ENCODE measurements at regions not wholly inside any gene's neighbourhood (a gene's known extent, or its start where the extent isn't known, plus 50 kb on each side); places are given as distances from the start of the nearest gene placed in this dataset.
"Not testable (repeated sequence)": the region's sequence is repeated elsewhere in the genome, so short reads cannot be mapped to it uniquely, and the experiment has no call there.

DNA sequence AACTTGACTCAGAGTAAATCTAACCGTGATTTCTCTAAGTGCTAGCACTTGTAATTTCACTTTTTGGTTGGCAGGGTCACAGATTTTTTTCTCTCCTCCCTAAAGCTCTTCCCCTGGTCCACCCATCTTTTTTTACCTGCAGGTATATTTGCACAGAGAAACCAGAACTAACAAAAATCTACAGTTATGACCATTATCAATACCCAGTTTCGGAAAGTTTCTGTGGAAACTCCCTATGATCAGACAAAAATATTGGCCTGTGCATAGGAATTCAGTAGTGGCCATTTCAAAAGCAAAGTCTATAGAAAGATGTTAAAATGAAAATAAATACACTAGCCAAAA lies 62.4 kb upstream of the ATF7IP2 start:
- no peak overlapping the region for H3K9ac ChIP-seq (ENCODE audit: low read length)
- no peak overlapping the region for H3K4me3 ChIP-seq (ENCODE audit: low read length)
- no peaks in the 10 kb centered on the region for H3K9me3 ChIP-seq (ENCODE audit: insufficient read depth, low read length)
- no peak overlapping the region for H3K4me2 ChIP-seq (ENCODE audit: low read length)
- H3K36me3 ChIP-seq (replicated peaks; ENCODE audit: low read depth, low read length): no peaks in the 10 kb centered on the region
- H3K27me3 ChIP-seq (ENCODE audit: low read depth, low read length): no peaks in the 10 kb centered on the region
- H4K20me1 ChIP-seq (ENCODE audit: insufficient read depth, low read length): no peaks in the 10 kb centered on the region
- no peaks in the 10 kb centered on the region for H3K79me2 ChIP-seq (ENCODE audit: low read length)
- no peaks in the 10 kb centered on the region for H3K4me1 ChIP-seq (ENCODE audit: low read length)
- no peak for TF ChIP-seq EZH2phosphoT487 (IDR thresholded peaks at IDR 0.05; ENCODE audit: low read depth)
- TF ChIP-seq, protein P1, sequence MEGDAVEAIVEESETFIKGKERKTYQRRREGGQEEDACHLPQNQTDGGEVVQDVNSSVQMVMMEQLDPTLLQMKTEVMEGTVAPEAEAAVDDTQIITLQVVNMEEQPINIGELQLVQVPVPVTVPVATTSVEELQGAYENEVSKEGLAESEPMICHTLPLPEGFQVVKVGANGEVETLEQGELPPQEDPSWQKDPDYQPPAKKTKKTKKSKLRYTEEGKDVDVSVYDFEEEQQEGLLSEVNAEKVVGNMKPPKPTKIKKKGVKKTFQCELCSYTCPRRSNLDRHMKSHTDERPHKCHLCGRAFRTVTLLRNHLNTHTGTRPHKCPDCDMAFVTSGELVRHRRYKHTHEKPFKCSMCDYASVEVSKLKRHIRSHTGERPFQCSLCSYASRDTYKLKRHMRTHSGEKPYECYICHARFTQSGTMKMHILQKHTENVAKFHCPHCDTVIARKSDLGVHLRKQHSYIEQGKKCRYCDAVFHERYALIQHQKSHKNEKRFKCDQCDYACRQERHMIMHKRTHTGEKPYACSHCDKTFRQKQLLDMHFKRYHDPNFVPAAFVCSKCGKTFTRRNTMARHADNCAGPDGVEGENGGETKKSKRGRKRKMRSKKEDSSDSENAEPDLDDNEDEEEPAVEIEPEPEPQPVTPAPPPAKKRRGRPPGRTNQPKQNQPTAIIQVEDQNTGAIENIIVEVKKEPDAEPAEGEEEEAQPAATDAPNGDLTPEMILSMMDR (IDR thresholded peaks at IDR 0.05; ENCODE audit: low read depth, low read length): no peak
- no peak overlapping the region for H3K27ac ChIP-seq (ENCODE audit: low read length)
- H2AFZ ChIP-seq (ENCODE audit: low read depth, low read length): no peak overlapping the region

DNA sequence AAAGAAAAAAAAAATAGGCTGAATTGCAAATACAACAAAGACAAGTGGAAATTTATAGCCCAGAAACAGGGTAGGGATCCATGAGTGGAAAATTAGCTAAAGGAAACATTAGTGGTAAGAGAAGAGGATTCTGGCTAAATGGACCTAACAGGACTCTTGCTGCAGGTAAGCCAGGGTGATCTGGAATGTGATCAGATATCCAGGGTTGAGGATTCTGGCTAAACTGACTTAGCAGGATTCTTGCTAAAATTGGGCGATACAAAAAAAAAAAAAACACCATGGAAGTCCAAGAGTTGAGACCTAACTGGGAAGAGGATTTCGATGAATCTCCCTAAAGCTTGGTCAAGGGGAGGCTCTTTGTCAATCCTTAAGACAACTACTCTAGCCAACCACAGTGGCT lies 61.7 kb upstream of the ATF7IP2 start:
- no peaks in the 10 kb centered on the region for H4K20me1 ChIP-seq (ENCODE audit: insufficient read depth, low read length)
- no peaks in the 10 kb centered on the region for H3K27me3 ChIP-seq (ENCODE audit: low read depth, low read length)
- H3K4me3 ChIP-seq (ENCODE audit: low read length): no peak overlapping the region
- H3K4me2 ChIP-seq (ENCODE audit: low read length): no peak overlapping the region
- no peaks in the 10 kb centered on the region; the same call in 1 of the 2 replicates for H3K4me1 ChIP-seq (ENCODE audit: low read length)
- TF ChIP-seq EZH2phosphoT487 (IDR thresholded peaks at IDR 0.05; ENCODE audit: low read depth): no peak
- TF ChIP-seq, protein P1 (IDR thresholded peaks at IDR 0.05; ENCODE audit: low read depth, low read length): no peak
- no peaks in the 10 kb centered on the region for H3K9me3 ChIP-seq (ENCODE audit: insufficient read depth, low read length)
- no peaks in the 10 kb centered on the region for H3K79me2 ChIP-seq (ENCODE audit: low read length)
- H3K9ac ChIP-seq (ENCODE audit: low read length): no peak overlapping the region
- H3K27ac ChIP-seq (ENCODE audit: low read length): no peak overlapping the region
- H2AFZ ChIP-seq (ENCODE audit: low read depth, low read length): no peak overlapping the region
- no peaks in the 10 kb centered on the region for H3K36me3 ChIP-seq (replicated peaks; ENCODE audit: low read depth, low read length)

DNA sequence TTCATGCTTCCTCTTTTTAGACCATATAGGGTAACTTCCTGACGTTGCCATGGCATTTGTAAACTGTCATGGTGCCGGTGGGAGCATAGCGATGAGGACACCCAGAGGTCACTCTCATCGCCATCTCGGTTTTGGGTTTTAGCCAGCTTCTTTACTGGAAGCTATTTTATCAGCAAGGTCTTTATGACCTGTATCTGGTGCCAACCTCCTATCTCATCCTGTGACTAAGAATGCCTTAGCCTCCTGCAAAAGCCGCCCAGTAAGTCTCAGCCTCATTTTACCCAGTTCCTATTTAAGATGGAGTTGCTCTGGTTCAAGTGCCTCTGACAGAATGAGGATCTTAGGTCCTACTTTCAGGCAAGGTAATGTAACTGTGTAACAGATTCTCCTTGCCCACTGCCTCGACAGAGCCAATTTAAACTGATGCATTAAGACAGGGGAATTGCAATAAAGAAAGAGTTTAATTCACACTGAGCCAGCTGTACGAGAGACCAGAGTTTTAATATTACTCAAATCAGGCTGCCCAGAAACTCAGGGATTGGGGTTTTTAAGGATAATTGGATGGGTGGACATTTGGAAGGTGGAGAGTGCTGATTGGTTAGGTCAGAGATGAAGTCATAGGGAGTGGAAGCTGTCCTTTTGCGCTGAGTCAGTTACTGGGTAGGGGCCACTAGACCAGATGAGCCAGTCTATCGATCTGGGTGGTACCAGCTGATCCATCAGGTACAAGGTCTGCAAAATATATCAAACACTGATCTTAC lies 59.9 kb upstream of the ATF7IP2 start:
- H3K9me3 ChIP-seq (ENCODE audit: insufficient read depth, low read length): no peaks in the 10 kb centered on the region
- H3K4me1 ChIP-seq (ENCODE audit: low read length): peaks cover 6% of the 10 kb centered on the region
- TF ChIP-seq, protein P1 (IDR thresholded peaks at IDR 0.05; ENCODE audit: low read depth, low read length): no peak
- TF ChIP-seq EZH2phosphoT487 (IDR thresholded peaks at IDR 0.05; ENCODE audit: low read depth): no peak
- H3K4me3 ChIP-seq (ENCODE audit: low read length): no peak overlapping the region
- no peaks in the 10 kb centered on the region for H3K27me3 ChIP-seq (ENCODE audit: low read depth, low read length)
- H3K9ac ChIP-seq (ENCODE audit: low read length): no peak overlapping the region
- no peaks in the 10 kb centered on the region for H3K36me3 ChIP-seq (replicated peaks; ENCODE audit: low read depth, low read length)
- no peak overlapping the region for H3K4me2 ChIP-seq (ENCODE audit: low read length)
- H4K20me1 ChIP-seq (ENCODE audit: insufficient read depth, low read length): no peaks in the 10 kb centered on the region
- H3K27ac ChIP-seq (ENCODE audit: low read length): no peak overlapping the region
- H2AFZ ChIP-seq (ENCODE audit: low read depth, low read length): no peak overlapping the region
- H3K79me2 ChIP-seq (ENCODE audit: low read length): no peaks in the 10 kb centered on the region

DNA sequence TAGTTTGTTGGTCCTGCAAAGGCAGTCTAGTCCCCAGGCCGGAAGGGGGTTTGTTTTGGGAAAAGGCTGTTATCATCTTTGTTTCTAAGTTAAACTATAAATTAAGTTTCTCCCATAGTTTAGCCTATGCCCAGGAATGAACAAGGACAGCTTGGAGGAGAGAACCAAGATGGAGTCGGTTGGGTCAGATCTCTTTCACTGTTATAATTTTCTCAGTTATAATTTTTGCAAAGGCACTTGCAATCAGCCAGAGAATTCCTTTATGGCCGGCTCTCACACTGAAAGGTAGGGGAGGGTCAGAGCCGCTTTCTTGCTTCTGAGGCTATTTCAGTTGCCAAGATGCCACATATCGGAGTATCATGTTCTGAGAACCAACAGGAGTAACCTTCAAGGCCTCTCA lies 59.2 kb upstream of the ATF7IP2 start:
- TF ChIP-seq, protein P1 (IDR thresholded peaks at IDR 0.05; ENCODE audit: low read depth, low read length): no peak
- no peak for TF ChIP-seq EZH2phosphoT487 (IDR thresholded peaks at IDR 0.05; ENCODE audit: low read depth)
- Histone ChIP-seq H3K9ac (ENCODE audit: low read length) (no peak overlapping the region), H3K36me3 (replicated peaks; ENCODE audit: low read depth, low read length) (no peaks in the 10 kb centered on the region), H3K4me1 (ENCODE audit: low read length) (peaks cover 6% of the 10 kb centered on the region), H4K20me1 (ENCODE audit: insufficient read depth, low read length) (no peaks in the 10 kb centered on the region), H2AFZ (ENCODE audit: low read depth, low read length) (no peak overlapping the region), H3K4me3 (ENCODE audit: low read length) (no peak overlapping the region), H3K27ac (ENCODE audit: low read length) (no peak overlapping the region), H3K27me3 (ENCODE audit: low read depth, low read length) (no peaks in the 10 kb centered on the region), H3K4me2 (ENCODE audit: low read length) (no peak overlapping the region), H3K79me2 (ENCODE audit: low read length) (no peaks in the 10 kb centered on the region), H3K9me3 (ENCODE audit: insufficient read depth, low read length) (no peaks in the 10 kb centered on the region)

DNA sequence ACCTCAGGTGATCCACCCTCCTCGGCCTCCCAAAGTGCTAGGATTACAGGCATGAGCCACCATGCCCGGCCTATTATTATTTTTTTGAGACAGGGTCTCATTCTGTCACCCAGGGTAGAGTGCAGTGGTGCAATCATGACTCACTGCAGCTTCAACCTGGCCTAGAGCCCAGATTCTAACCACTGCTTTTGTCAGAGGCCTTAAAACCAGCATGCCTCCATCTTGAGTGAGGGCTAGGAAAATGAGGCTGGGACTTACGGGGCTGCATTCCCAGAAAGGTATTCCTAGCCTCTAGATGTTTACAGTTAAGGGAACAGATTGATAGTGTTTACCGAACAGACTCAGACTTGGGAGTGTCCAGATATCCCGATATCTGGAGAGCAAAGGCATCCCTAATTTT lies 57.6 kb upstream of the ATF7IP2 start:
- not testable (repeated sequence) for H4K20me1 ChIP-seq (ENCODE audit: insufficient read depth, low read length); H3K9me3 ChIP-seq (ENCODE audit: insufficient read depth, low read length); H3K4me3 ChIP-seq (ENCODE audit: low read length); H3K4me2 ChIP-seq (ENCODE audit: low read length); H3K4me1 ChIP-seq (ENCODE audit: low read length); H3K27me3 ChIP-seq (ENCODE audit: low read depth, low read length); H3K27ac ChIP-seq (ENCODE audit: low read length); H2AFZ ChIP-seq (ENCODE audit: low read depth, low read length); H3K36me3 ChIP-seq (replicated peaks; ENCODE audit: low read depth, low read length); H3K9ac ChIP-seq (ENCODE audit: low read length); H3K79me2 ChIP-seq (ENCODE audit: low read length)
